ENCODE measurements at regions not wholly inside any gene's neighbourhood (a gene's known extent, or its start where the extent isn't known, plus 50 kb on each side); places are given as distances from the start of the nearest gene placed in this dataset.

DNA sequence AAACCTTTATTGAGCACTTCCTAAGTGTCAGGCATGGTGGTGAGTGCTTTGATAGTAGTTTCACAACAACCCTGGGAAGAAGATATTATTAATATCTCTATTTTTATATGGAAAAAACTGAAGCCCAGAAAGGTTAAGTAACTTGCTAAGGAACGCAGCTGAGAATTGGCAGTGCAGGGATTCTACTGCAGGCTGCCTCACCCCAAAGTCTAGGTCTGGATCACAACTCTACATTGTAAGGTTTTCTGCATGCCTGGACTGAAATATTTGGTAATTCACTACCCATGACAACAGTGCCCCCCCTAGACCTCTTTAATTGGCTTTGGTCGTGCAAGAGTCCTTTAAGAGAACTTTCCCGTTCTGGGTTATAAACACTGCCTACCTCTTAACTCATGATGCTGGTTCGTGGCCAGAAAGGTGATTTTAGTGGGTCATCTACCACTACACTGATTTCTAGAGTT lies 67.1 kb upstream of the KCNQ5 start:
- TF ChIP-seq YY1 (IDR thresholded peaks at IDR 0.05; ENCODE audit: insufficient read depth, insufficient read length) (no peak), SUZ12 (IDR thresholded peaks at IDR 0.05; ENCODE audit: extremely low read depth, insufficient read depth, insufficient read length) (no peak), ZNF274 (IDR thresholded peaks at IDR 0.05; ENCODE audit: low read depth, low read length) (no peak)
